ENCODE measurements at regions not wholly inside any gene's neighbourhood (a gene's known extent, or its start where the extent isn't known, plus 50 kb on each side); places are given as distances from the start of the nearest gene placed in this dataset.

DNA sequence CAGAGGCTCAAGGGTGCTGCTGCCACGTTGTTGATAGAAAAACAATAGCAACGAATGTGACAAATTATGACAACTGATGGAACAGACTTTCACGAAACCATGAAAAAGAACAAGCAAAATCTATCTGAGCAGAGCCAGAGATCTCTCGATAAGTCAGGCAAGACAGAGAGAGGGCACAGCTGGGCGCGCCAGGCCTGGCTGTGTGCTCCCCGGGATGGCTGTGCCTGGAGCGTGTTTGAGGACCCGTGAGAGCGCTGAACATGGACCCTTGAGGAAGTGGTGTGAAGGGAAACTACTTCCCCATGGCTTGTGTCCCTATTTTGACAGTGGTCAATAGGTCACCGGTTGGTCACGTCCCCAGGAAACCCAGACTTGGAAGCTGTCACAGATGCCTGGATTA lies 83.1 kb upstream of the FGF3 start:
- TF ChIP-seq EZH2 (IDR thresholded peaks at IDR 0.05; ENCODE audit: borderline replicate concordance, insufficient read depth, low read depth, low read length, poor library complexity, severe bottlenecking), result no peak
- TF ChIP-seq, protein P1, sequence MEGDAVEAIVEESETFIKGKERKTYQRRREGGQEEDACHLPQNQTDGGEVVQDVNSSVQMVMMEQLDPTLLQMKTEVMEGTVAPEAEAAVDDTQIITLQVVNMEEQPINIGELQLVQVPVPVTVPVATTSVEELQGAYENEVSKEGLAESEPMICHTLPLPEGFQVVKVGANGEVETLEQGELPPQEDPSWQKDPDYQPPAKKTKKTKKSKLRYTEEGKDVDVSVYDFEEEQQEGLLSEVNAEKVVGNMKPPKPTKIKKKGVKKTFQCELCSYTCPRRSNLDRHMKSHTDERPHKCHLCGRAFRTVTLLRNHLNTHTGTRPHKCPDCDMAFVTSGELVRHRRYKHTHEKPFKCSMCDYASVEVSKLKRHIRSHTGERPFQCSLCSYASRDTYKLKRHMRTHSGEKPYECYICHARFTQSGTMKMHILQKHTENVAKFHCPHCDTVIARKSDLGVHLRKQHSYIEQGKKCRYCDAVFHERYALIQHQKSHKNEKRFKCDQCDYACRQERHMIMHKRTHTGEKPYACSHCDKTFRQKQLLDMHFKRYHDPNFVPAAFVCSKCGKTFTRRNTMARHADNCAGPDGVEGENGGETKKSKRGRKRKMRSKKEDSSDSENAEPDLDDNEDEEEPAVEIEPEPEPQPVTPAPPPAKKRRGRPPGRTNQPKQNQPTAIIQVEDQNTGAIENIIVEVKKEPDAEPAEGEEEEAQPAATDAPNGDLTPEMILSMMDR (IDR thresholded peaks at IDR 0.05), result no peak
